ENCODE measurements at regions not wholly inside any gene's neighbourhood (a gene's known extent, or its start where the extent isn't known, plus 50 kb on each side); places are given as distances from the start of the nearest gene placed in this dataset.
"Not testable (repeated sequence)": the region's sequence is repeated elsewhere in the genome, so short reads cannot be mapped to it uniquely, and the experiment has no call there.

- DNase-seq = no peak
These were observed 340.7 kb upstream of the IRX2 start for GRCh38 chr5:3092211-3092610.

- no peak for DNase-seq
These were observed 339.7 kb upstream of the IRX2 start for GRCh38 chr5:3091040-3091774.

GRCh38 chr5:3090305-3090704 is 338.8 kb upstream of the IRX2 start:
- not testable (repeated sequence) for DNase-seq

GRCh38 chr5:3080366-3080765 is 328.9 kb upstream of the IRX2 start:
- DNase-seq = no peak

- DNase-seq = no peak
These were observed 326.2 kb upstream of the IRX2 start for GRCh38 chr5:3077684-3078083.

- DNase-seq = no peak
These were observed 323.8 kb upstream of the IRX2 start for GRCh38 chr5:3075309-3075708.

- no peak for DNase-seq
These were observed 316.9 kb upstream of the IRX2 start for GRCh38 chr5:3068401-3068800.

- DNase-seq = no peak
These were observed 308.8 kb upstream of the IRX2 start for GRCh38 chr5:3060283-3060682.

GRCh38 chr5:3059488-3059887 is 308.0 kb upstream of the IRX2 start:
- no peak for DNase-seq

- DNase-seq = no peak
These were observed 307.5 kb upstream of the IRX2 start for GRCh38 chr5:3058942-3059341.

GRCh38 chr5:3056866-3057265 is 305.4 kb upstream of the IRX2 start:
- DNase-seq = no peak

GRCh38 chr5:3051400-3051799 is 299.9 kb upstream of the IRX2 start:
- no peak for DNase-seq

GRCh38 chr5:3050863-3051262 is 299.4 kb upstream of the IRX2 start:
- DNase-seq = no peak

GRCh38 chr5:3049261-3049660 is 297.8 kb upstream of the IRX2 start:
- no peak for DNase-seq

GRCh38 chr5:3047212-3047774 is 295.8 kb upstream of the IRX2 start:
- no peak for DNase-seq

GRCh38 chr5:3043600-3043999 is 292.1 kb upstream of the IRX2 start:
- DNase-seq = no peak

GRCh38 chr5:3041001-3041400 is 289.5 kb upstream of the IRX2 start:
- no peak for DNase-seq

GRCh38 chr5:3036041-3036788 is 284.7 kb upstream of the IRX2 start:
- DNase-seq = no peak

GRCh38 chr5:3035452-3035851 is 284.0 kb upstream of the IRX2 start:
- DNase-seq = no peak

GRCh38 chr5:3034881-3035280 is 283.4 kb upstream of the IRX2 start:
- no peak for DNase-seq

- no peak for DNase-seq
These were observed 283.0 kb upstream of the IRX2 start for GRCh38 chr5:3034449-3034848.

GRCh38 chr5:3033033-3033755 is 281.7 kb upstream of the IRX2 start:
- DNase-seq = no peak

- no peak for DNase-seq
These were observed 281.0 kb upstream of the IRX2 start for GRCh38 chr5:3032513-3032912.

Measured in NCI-H187 (cell line).